Limb (tissue), 2 donors: ENCODE measurements at regions not wholly inside any gene's neighbourhood (a gene's known extent, or its start where the extent isn't known, plus 50 kb on each side); places are given as distances from the start of the nearest gene placed in this dataset.

Experiments used
- DNase-seq, 2 donors: peaks; one replicate each; pipeline ENCODE4 v3.0.0-alpha.2; 2016; ENCODE audit errors: extremely low spot score in 2 of 2

GRCh38 chr14:53473480-53473879 is 320.4 kb upstream of the DDHD1 start:
- DNase-seq: no peak

- no peak for DNase-seq
Measured at GRCh38 chr14:53472306-53472705, 319.2 kb upstream of the DDHD1 start.

GRCh38 chr14:53470351-53471043 is 317.4 kb upstream of the DDHD1 start:
- no peak for DNase-seq

GRCh38 chr14:53468876-53469275 is 315.8 kb upstream of the DDHD1 start:
- no peak for DNase-seq

GRCh38 chr14:53464376-53464775 is 311.3 kb upstream of the DDHD1 start:
- no peak for DNase-seq

- no peak for DNase-seq
Measured at GRCh38 chr14:53462931-53463778, 310.0 kb upstream of the DDHD1 start.

- DNase-seq: no peak
Measured at GRCh38 chr14:53461858-53462257, 308.7 kb upstream of the DDHD1 start.

GRCh38 chr14:53460544-53460943 is 307.4 kb upstream of the DDHD1 start:
- no peak for DNase-seq

GRCh38 chr14:53458368-53458814 is 305.3 kb upstream of the DDHD1 start:
- DNase-seq: no peak

GRCh38 chr14:53456931-53457330 is 303.8 kb upstream of the DDHD1 start:
- no peak for DNase-seq

- DNase-seq: no peak
Measured at GRCh38 chr14:53452005-53452673, 299.0 kb upstream of the DDHD1 start.

- DNase-seq: no peak
Measured at GRCh38 chr14:53450871-53451270, 297.7 kb upstream of the DDHD1 start.

GRCh38 chr14:53448682-53449081 is 295.6 kb upstream of the DDHD1 start:
- no peak for DNase-seq

- no peak for DNase-seq
Measured at GRCh38 chr14:53444677-53445312, 291.7 kb upstream of the DDHD1 start.

- DNase-seq: no peak
Measured at GRCh38 chr14:53441789-53442188, 288.7 kb upstream of the DDHD1 start.

- no peak for DNase-seq
Measured at GRCh38 chr14:53437858-53438257, 284.7 kb upstream of the DDHD1 start.

GRCh38 chr14:53432378-53432802 is 279.3 kb upstream of the DDHD1 start:
- peak; percentile 31 to 36 for DNase-seq

GRCh38 chr14:53430870-53431269 is 277.7 kb upstream of the DDHD1 start:
- no peak for DNase-seq

- DNase-seq: no peak
Measured at GRCh38 chr14:53412819-53413675, 259.9 kb upstream of the DDHD1 start.

GRCh38 chr14:53411125-53411524 is 258.0 kb upstream of the DDHD1 start:
- peak; percentile 42 to 63 for DNase-seq

- DNase-seq: no peak
Measured at GRCh38 chr14:53409969-53410368, 256.8 kb upstream of the DDHD1 start.
